NCI-H2107 treated with DMSO at 0.1 percent for 48 hours (cell line): ENCODE measurements at regions not wholly inside any gene's neighbourhood (a gene's known extent, or its start where the extent isn't known, plus 50 kb on each side); places are given as distances from the start of the nearest gene placed in this dataset.
A peak's percentile ranks its signal among the peaks of the same experiment; 100 is the strongest.

Experiments
- DNase-seq: peaks from one replicate; lab custom pipeline; 2025; ENCODE audit not compliant: unreplicated experiment; lab: John Stamatoyannopoulos, UW

- no peak for DNase-seq
Observed at GRCh38 chr4:177041356-177041755, 248.6 kb upstream of the VEGFC start.

- peak; percentile 2 for DNase-seq
Observed at GRCh38 chr4:177047070-177047850, 254.5 kb upstream of the VEGFC start.

- no peak for DNase-seq
Observed at GRCh38 chr4:177047851-177048174, 255.1 kb upstream of the VEGFC start.

- peak; percentile 0 for DNase-seq
Observed at GRCh38 chr4:177051473-177052060, 258.1 kb upstream of the NEIL3 start.

GRCh38 chr4:177052211-177052934 lies 257.3 kb upstream of the NEIL3 start:
- no peak for DNase-seq

- DNase-seq: no peak
Observed at GRCh38 chr4:177057186-177057585, 252.5 kb upstream of the NEIL3 start.

- DNase-seq: no peak
Observed at GRCh38 chr4:177064116-177064515, 245.6 kb upstream of the NEIL3 start.

GRCh38 chr4:177064729-177065394 lies 244.8 kb upstream of the NEIL3 start:
- DNase-seq: no peak

- DNase-seq: no peak
Observed at GRCh38 chr4:177066746-177067145, 242.9 kb upstream of the NEIL3 start.

GRCh38 chr4:177070533-177071058 lies 239.1 kb upstream of the NEIL3 start:
- DNase-seq: no peak

GRCh38 chr4:177077095-177077971 lies 232.3 kb upstream of the NEIL3 start:
- no peak for DNase-seq

GRCh38 chr4:177079327-177079726 lies 230.3 kb upstream of the NEIL3 start:
- no peak for DNase-seq

GRCh38 chr4:177080388-177080787 lies 229.3 kb upstream of the NEIL3 start:
- DNase-seq: no peak

- no peak for DNase-seq
Observed at GRCh38 chr4:177087060-177087459, 222.6 kb upstream of the NEIL3 start.

GRCh38 chr4:177087499-177087898 lies 222.2 kb upstream of the NEIL3 start:
- no peak for DNase-seq

GRCh38 chr4:177091515-177091914 lies 218.2 kb upstream of the NEIL3 start:
- no peak for DNase-seq

GRCh38 chr4:177092807-177093206 lies 216.9 kb upstream of the NEIL3 start:
- DNase-seq: no peak

GRCh38 chr4:177093964-177094363 lies 215.7 kb upstream of the NEIL3 start:
- no peak for DNase-seq

- DNase-seq: no peak
Observed at GRCh38 chr4:177097291-177097690, 212.4 kb upstream of the NEIL3 start.

- no peak for DNase-seq
Observed at GRCh38 chr4:177099211-177099610, 210.5 kb upstream of the NEIL3 start.
